Gastroesophageal sphincter (tissue), 4 donors: ENCODE measurements at regions not wholly inside any gene's neighbourhood (a gene's known extent, or its start where the extent isn't known, plus 50 kb on each side); places are given as distances from the start of the nearest gene placed in this dataset.

Experiments used
- ATAC-seq: fragments of 150-250 bp; one replicate; pipeline ENCODE4 v1.9.1; 2016; ENCODE audit warnings: mild to moderate bottlenecking, moderate library complexity
- H3K27ac ChIP-seq, 4 donors: fragments of 200-600 bp; sonication (generic) in 3 of 4; 1 replicate in 3 of 4; 2 replicates in 1 of 4; pipeline ENCODE4 v1.5.1; 2016 to 2019
- H3K27me3 ChIP-seq: fragments of 200-600 bp; sonication (generic); one replicate; pipeline ENCODE4 v1.5.1; 2019
- H3K36me3 ChIP-seq, 2 donors: fragments of 200-600 bp; sonication (generic); one replicate each; pipeline ENCODE4 v1.5.1; 2019; ENCODE audit warnings: control low read depth in 1 of 2
- H3K4me1 ChIP-seq, 3 donors: fragments of 200-600 bp; sonication (generic); 1 replicate in 2 of 3; 2 replicates in 1 of 3; pipeline ENCODE4 v1.5.1; 2016 to 2019; ENCODE audit warnings: control low read depth in 2 of 3
- H3K4me3 ChIP-seq, 2 donors: fragments of 200-600 bp; sonication (generic); one replicate each; pipeline ENCODE4 v1.5.1; 2019; ENCODE audit warnings: mild to moderate bottlenecking in 1 of 2, moderate library complexity in 1 of 2
- H3K9me3 ChIP-seq, 3 donors: fragments of 200-600 bp; sonication (generic); one replicate each; pipeline ENCODE4 v1.5.1; 2017 to 2019; ENCODE audit warnings: control low read depth in 2 of 3
- CTCF ChIP-seq, 4 experiments: fragments of 200-600 bp in 2 of 4; fragments of 450-650 bp in 2 of 4; sonication (generic) in 1 of 4; IDR thresholded peaks; one replicate each; pipeline ENCODE4 v1.5.1; 2017 to 2019; ENCODE audit warnings: antibody characterized with exemption in 4 of 4, mild to moderate bottlenecking in 2 of 4, moderate library complexity in 2 of 4
- EP300 ChIP-seq: sonication (generic); formaldehyde crosslinking; IDR thresholded peaks from one replicate; pipeline ENCODE4 v1.6.1; 2017; ENCODE audit warnings: antibody characterized with exemption, mild to moderate bottlenecking
- POLR2A ChIP-seq, 2 donors: fragments of 450-650 bp; IDR thresholded peaks; one replicate each; pipeline ENCODE4 v1.6.1; 2017; ENCODE audit warnings: antibody characterized with exemption in 2 of 2, mild to moderate bottlenecking in 2 of 2, moderate library complexity in 1 of 2
- POLR2AphosphoS5 ChIP-seq: sonication (generic); formaldehyde crosslinking; IDR thresholded peaks from one replicate; pipeline ENCODE4 v1.6.1; 2017; ENCODE audit warnings: antibody characterized with exemption
- WGBS, 2 donors: methylation state at CpG; one replicate each; pipeline ENCODE4 v1.1.5; 2018; ENCODE audit warnings: low coverage in 1 of 2; 5-methylcytosine and 5-hydroxymethylcytosine counted together

- Histone ChIP-seq H3K36me3 (no peaks in the 10 kb centered on the region), H3K9me3 (no peaks in the 10 kb centered on the region), H3K4me1 (peaks cover 0 to 17% (median 0%) of the 10 kb centered on the region in 3 donors), H3K27me3 (no peaks in the 10 kb centered on the region), H3K27ac (no peak overlapping the region), H3K4me3 (no peak overlapping the region)
- 97 to 98% methylated on average over 4 to 9 of the region's 10 CpGs for WGBS, 2 donors
- ATAC-seq, result no peak
- TF ChIP-seq CTCF (IDR thresholded peaks at IDR 0.05), result no peak
- TF ChIP-seq POLR2A (IDR thresholded peaks at IDR 0.05), result no peak
- no peak for TF ChIP-seq EP300
- TF ChIP-seq POLR2AphosphoS5, result no peak
These were observed 95.9 kb downstream of the MIAT start for GRCh38 chr22:26753125-26753862.

GRCh38 chr22:26756675-26757293 is 99.4 kb downstream of the MIAT start:
- peaks cover 0 to 11% (median 0%) of the 10 kb centered on the region in 3 donors for H3K4me1 ChIP-seq
- no peaks in the 10 kb centered on the region for H3K27me3 ChIP-seq
- 0 to 10% methylated on average over 1 to 8 of the region's 47 CpGs for WGBS, 2 donors
- no peaks in the 10 kb centered on the region for H3K36me3 ChIP-seq
- H3K9me3 ChIP-seq, result no peaks in the 10 kb centered on the region
- ATAC-seq, result peak; percentile 87
- TF ChIP-seq POLR2A (IDR thresholded peaks at IDR 0.05), result no peak
- peak; percentile 94 to 99 (median 99) for TF ChIP-seq CTCF (IDR thresholded peaks at IDR 0.05)
- H3K27ac ChIP-seq, result peak overlapping the region in 1 of 4 donors; percentile 54
- peak overlapping the region; percentile 32 to 41 for H3K4me3 ChIP-seq

- Histone ChIP-seq H3K4me1 (peaks cover 0 to 11% (median 0%) of the 10 kb centered on the region in 3 donors), H3K9me3 (no peaks in the 10 kb centered on the region), H3K36me3 (no peaks in the 10 kb centered on the region), H3K27me3 (no peaks in the 10 kb centered on the region), H3K4me3 (no peak overlapping the region), H3K27ac (no peak overlapping the region)
- TF ChIP-seq POLR2A (IDR thresholded peaks at IDR 0.05) (no peak), EP300 (no peak), POLR2AphosphoS5 (no peak), CTCF (IDR thresholded peaks at IDR 0.05) (no peak)
- 83 to 97% methylated on average over 2 to 4 of the region's 4 CpGs for WGBS, 2 donors
- ATAC-seq, result no peak
These were observed 100.1 kb downstream of the MIAT start for GRCh38 chr22:26757496-26757895.

- WGBS, 2 donors, result 93 to 100% methylated on average over 7 to 9 of the region's 17 CpGs
- Histone ChIP-seq H3K9me3 (no peaks in the 10 kb centered on the region), H3K4me3 (no peak overlapping the region), H3K36me3 (peaks cover 0 to 15% of the 10 kb centered on the region in 2 donors), H3K4me1 (no peaks in the 10 kb centered on the region), H3K27me3 (no peaks in the 10 kb centered on the region), H3K27ac (no peak overlapping the region)
- no peak for TF ChIP-seq POLR2A (IDR thresholded peaks at IDR 0.05)
- no peak for TF ChIP-seq EP300
- no peak for TF ChIP-seq CTCF (IDR thresholded peaks at IDR 0.05)
- no peak for TF ChIP-seq POLR2AphosphoS5
- ATAC-seq, result no peak
These were observed 105.4 kb downstream of the MIAT start for GRCh38 chr22:26762503-26763472.
